H9 (cell line): ENCODE measurements at regions not wholly inside any gene's neighbourhood (a gene's known extent, or its start where the extent isn't known, plus 50 kb on each side); places are given as distances from the start of the nearest gene placed in this dataset.

ENCODE experiments used
- DNase-seq: peaks from one replicate; pipeline ENCODE4 v3.0.0-alpha.2; 2017
- H2AFZ ChIP-seq: one replicate; pipeline ENCODE4 v1.6.1; 2013; ENCODE audit warnings: mild to moderate bottlenecking, low read length, control low read depth, moderate library complexity
- H2AK5ac ChIP-seq: 2 replicates; pipeline ENCODE4 v1.6.1; 2013; ENCODE audit warnings: low read length, control low read depth, mixed read lengths; ENCODE audit not compliant: insufficient read length
- H2BK120ac ChIP-seq: one replicate; pipeline ENCODE4 v1.6.1; 2013; ENCODE audit warnings: low read depth, mild to moderate bottlenecking, low read length, control low read depth, inconsistent platforms; ENCODE audit not compliant: poor library complexity, severe bottlenecking
- H2BK12ac ChIP-seq: 2 replicates; pipeline ENCODE4 v1.6.1; 2013; ENCODE audit warnings: low read length, control low read depth, mixed read lengths, low read depth; ENCODE audit not compliant: insufficient read length
- H2BK15ac ChIP-seq: 2 replicates; pipeline ENCODE4 v1.6.1; 2013; ENCODE audit warnings: low read depth, low read length, control low read depth
- H2BK20ac ChIP-seq: one replicate; pipeline ENCODE4 v1.6.1; 2013; ENCODE audit warnings: low read depth, mild to moderate bottlenecking, low read length, control low read depth, inconsistent platforms; ENCODE audit not compliant: poor library complexity, severe bottlenecking
- H2BK5ac ChIP-seq: 2 replicates; pipeline ENCODE4 v1.6.1; 2013; ENCODE audit warnings: low read length, control low read depth, mixed read lengths; ENCODE audit not compliant: insufficient read length
- H3K14ac ChIP-seq: 2 replicates; pipeline ENCODE4 v1.6.1; 2013; ENCODE audit warnings: low read length, control low read depth; ENCODE audit not compliant: insufficient read depth
- H3K18ac ChIP-seq: 2 replicates; pipeline ENCODE4 v1.6.1; 2013; ENCODE audit warnings: low read depth, mild to moderate bottlenecking, mixed read lengths, low read length, control low read depth; ENCODE audit not compliant: insufficient read length
- H3K23ac ChIP-seq: 2 replicates; pipeline ENCODE4 v1.6.1; 2013; ENCODE audit warnings: low read length, control low read depth, mixed read lengths, low read depth; ENCODE audit not compliant: insufficient read length
- H3K23me2 ChIP-seq: 2 replicates; pipeline ENCODE4 v1.6.1; 2013; ENCODE audit warnings: low read depth, mild to moderate bottlenecking, mixed read lengths, low read length, control low read depth; ENCODE audit not compliant: insufficient read length, poor library complexity, severe bottlenecking
- H3K27ac ChIP-seq: 2 replicates; pipeline ENCODE4 v1.5.1; 2013; ENCODE audit warnings: low read length, control low read depth, mixed read lengths, low read depth; ENCODE audit not compliant: insufficient read length
- H3K27me3 ChIP-seq: 2 replicates; pipeline ENCODE4 v1.6.1; 2013; ENCODE audit warnings: low read length, control low read depth, inconsistent platforms; ENCODE audit not compliant: insufficient read depth
- H3K4ac ChIP-seq: 2 replicates; pipeline ENCODE4 v1.6.1; 2013; ENCODE audit warnings: low read depth, mild to moderate bottlenecking, control low read depth, inconsistent platforms, low read length, moderate library complexity
- H3K4me1 ChIP-seq: 2 replicates; pipeline ENCODE4 v1.6.1; 2013; ENCODE audit warnings: low read length, control low read depth, inconsistent platforms; ENCODE audit not compliant: insufficient read depth
- H3K4me2 ChIP-seq: 2 replicates; pipeline ENCODE4 v1.6.1; 2013; ENCODE audit warnings: low read length, control low read depth, mixed read lengths; ENCODE audit not compliant: insufficient read length, insufficient read depth
- H3K56ac ChIP-seq: 2 replicates; pipeline ENCODE4 v1.6.1; 2013; ENCODE audit warnings: low read depth, mild to moderate bottlenecking, mixed read lengths, low read length, control low read depth; ENCODE audit not compliant: insufficient read length
- H3K79me1 ChIP-seq: 2 replicates; pipeline ENCODE4 v1.6.1; 2013; ENCODE audit warnings: low read depth, mild to moderate bottlenecking, moderate library complexity, low read length, control low read depth, inconsistent platforms; ENCODE audit not compliant: insufficient read depth, poor library complexity, severe bottlenecking
- H3K79me2 ChIP-seq: 2 replicates; pipeline ENCODE4 v1.6.1; 2013; ENCODE audit warnings: low read length, control low read depth, inconsistent platforms; ENCODE audit not compliant: insufficient read depth
- H3K9ac ChIP-seq: 2 replicates; pipeline ENCODE4 v1.6.1; 2013; ENCODE audit warnings: low read length, control low read depth, mixed read lengths; ENCODE audit not compliant: insufficient read length; ENCODE audit errors: extremely low read depth
- H3K9me3 ChIP-seq: one replicate; pipeline ENCODE4 v1.6.1; 2013; ENCODE audit warnings: low read depth, low read length, inconsistent platforms; ENCODE audit not compliant: control insufficient read depth
- H3T11ph ChIP-seq: one replicate; pipeline ENCODE4 v1.6.1; 2013; ENCODE audit warnings: mild to moderate bottlenecking, low read length, control low read depth, inconsistent platforms
- H4K20me1 ChIP-seq: one replicate; pipeline ENCODE4 v1.6.1; 2013; ENCODE audit not compliant: control insufficient read depth, insufficient read length, insufficient read depth
- H4K5ac ChIP-seq: 2 replicates; pipeline ENCODE4 v1.6.1; 2013; ENCODE audit warnings: low read depth, mild to moderate bottlenecking, mixed read lengths, low read length, control low read depth; ENCODE audit not compliant: insufficient read length
- H4K8ac ChIP-seq: replicated peaks from 2 replicates; pipeline ENCODE4 v1.6.1; 2013; ENCODE audit warnings: low read length, control low read depth, mixed read lengths, low read depth; ENCODE audit not compliant: insufficient read length
- H4K91ac ChIP-seq: 2 replicates; pipeline ENCODE4 v1.6.1; 2013; ENCODE audit warnings: low read depth, mild to moderate bottlenecking, moderate library complexity, mixed read lengths, low read length, control low read depth; ENCODE audit not compliant: insufficient read length
- H3K27ac Mint-ChIP-seq, 3 experiments: 2 replicates in 2 of 3; 3 replicates in 1 of 3; pipeline ENCODE4 v1.8.0; 2020 to 2021; ENCODE audit warnings: mixed read lengths in 3 of 3, mild to moderate bottlenecking in 1 of 3, moderate library complexity in 1 of 3
- H3K27me3 Mint-ChIP-seq: 2 replicates; pipeline ENCODE4 v1.8.0; 2021; ENCODE audit warnings: low read depth, mild to moderate bottlenecking, moderate library complexity, mixed read lengths
- H3K36me3 Mint-ChIP-seq, 3 experiments: 2 replicates in 2 of 3; 3 replicates in 1 of 3; pipeline ENCODE4 v1.8.0; 2020 to 2021; ENCODE audit warnings: low read depth in 3 of 3, mixed read lengths in 3 of 3; ENCODE audit not compliant: insufficient read depth in 1 of 3
- H3K4me1 Mint-ChIP-seq, 2 experiments: 2 replicates each; pipeline ENCODE4 v1.8.0; 2020; ENCODE audit warnings: mixed read lengths in 2 of 2
- H3K4me3 Mint-ChIP-seq, 2 experiments: 2 replicates in 1 of 2; 3 replicates in 1 of 2; pipeline ENCODE4 v1.8.0; 2020 to 2021; ENCODE audit warnings: mild to moderate bottlenecking in 2 of 2, mixed read lengths in 2 of 2, moderate library complexity in 1 of 2
- H3K9me3 Mint-ChIP-seq, 2 experiments: 2 replicates in 1 of 2; 3 replicates in 1 of 2; pipeline ENCODE4 v1.8.0; 2020; ENCODE audit warnings: mild to moderate bottlenecking in 2 of 2, mixed read lengths in 2 of 2, moderate library complexity in 1 of 2
- CTCF ChIP-seq: fragments of 200-600 bp; sonication (generic); conservative IDR thresholded peaks from 3 replicates; pipeline ENCODE4 v1.8.0; 2021; ENCODE audit warnings: antibody characterized with exemption, mild to moderate bottlenecking
- WGBS: extraction: QIAGEN DNeasy Blood & Tissue Kit; methylation state at CpG from one replicate; pipeline ENCODE4 v1.1.7; 2013; ENCODE audit warnings: missing lambda C conversion rate, low lambda C conversion rate, mixed read lengths; ENCODE audit not compliant: insufficient read length; ENCODE audit errors: extremely low coverage; 5-methylcytosine and 5-hydroxymethylcytosine counted together

GRCh38 chr4:27770895-27771294 lies 910.3 kb downstream of the STIM2 start:
- H3K14ac ChIP-seq, result no peak overlapping the region
- TF ChIP-seq CTCF, result no peak
- H2BK20ac ChIP-seq, result no peak overlapping the region
- no peaks in the 10 kb centered on the region for H4K20me1 ChIP-seq
- H2AFZ ChIP-seq, result no peak overlapping the region
- H4K8ac ChIP-seq, result no peak overlapping the region
- no peak overlapping the region for H2AK5ac ChIP-seq
- H3T11ph ChIP-seq, result no peak overlapping the region
- no peak for DNase-seq
- H3K4me1 Mint-ChIP-seq, result peaks cover 0 to 4% of the 10 kb centered on the region in 2 experiments; a peak in 1 of 4 replicates
- H3K18ac ChIP-seq, result no peak overlapping the region
- H2BK12ac ChIP-seq, result no peak overlapping the region
- H3K4me2 ChIP-seq, result no peak overlapping the region
- H3K4ac ChIP-seq, result no peak overlapping the region
- H3K9me3 Mint-ChIP-seq, result no peaks in the 10 kb centered on the region
- H3K79me1 ChIP-seq, result no peaks in the 10 kb centered on the region
- no peak overlapping the region for H3K4me3 Mint-ChIP-seq
- H2BK5ac ChIP-seq, result no peak overlapping the region
- no peak overlapping the region for H4K91ac ChIP-seq
- H3K9ac ChIP-seq, result no peak overlapping the region
- H3K27me3 ChIP-seq, result no peaks in the 10 kb centered on the region
- H3K27ac ChIP-seq, result no peak overlapping the region
- H3K27me3 Mint-ChIP-seq, result no peaks in the 10 kb centered on the region
- WGBS, result no CpG with 5 or more reads among the region's 7 CpGs
- H3K23me2 ChIP-seq, result no peaks in the 10 kb centered on the region
- no peak overlapping the region for H2BK120ac ChIP-seq
- no peak overlapping the region for H2BK15ac ChIP-seq
- H3K4me1 ChIP-seq, result no peaks in the 10 kb centered on the region
- H3K36me3 Mint-ChIP-seq, result no peaks in the 10 kb centered on the region
- H3K56ac ChIP-seq, result no peak overlapping the region
- no peaks in the 10 kb centered on the region for H3K79me2 ChIP-seq
- no peak overlapping the region for H4K5ac ChIP-seq
- H3K9me3 ChIP-seq, result no peaks in the 10 kb centered on the region
- no peak overlapping the region for H3K23ac ChIP-seq
- H3K27ac Mint-ChIP-seq, result no peak overlapping the region
